ENCODE measurements at regions not wholly inside any gene's neighbourhood (a gene's known extent, or its start where the extent isn't known, plus 50 kb on each side); places are given as distances from the start of the nearest gene placed in this dataset.
A peak's percentile ranks its signal among the peaks of the same experiment; 100 is the strongest.
"Not testable (repeated sequence)": the region's sequence is repeated elsewhere in the genome, so short reads cannot be mapped to it uniquely, and the experiment has no call there.

DNA sequence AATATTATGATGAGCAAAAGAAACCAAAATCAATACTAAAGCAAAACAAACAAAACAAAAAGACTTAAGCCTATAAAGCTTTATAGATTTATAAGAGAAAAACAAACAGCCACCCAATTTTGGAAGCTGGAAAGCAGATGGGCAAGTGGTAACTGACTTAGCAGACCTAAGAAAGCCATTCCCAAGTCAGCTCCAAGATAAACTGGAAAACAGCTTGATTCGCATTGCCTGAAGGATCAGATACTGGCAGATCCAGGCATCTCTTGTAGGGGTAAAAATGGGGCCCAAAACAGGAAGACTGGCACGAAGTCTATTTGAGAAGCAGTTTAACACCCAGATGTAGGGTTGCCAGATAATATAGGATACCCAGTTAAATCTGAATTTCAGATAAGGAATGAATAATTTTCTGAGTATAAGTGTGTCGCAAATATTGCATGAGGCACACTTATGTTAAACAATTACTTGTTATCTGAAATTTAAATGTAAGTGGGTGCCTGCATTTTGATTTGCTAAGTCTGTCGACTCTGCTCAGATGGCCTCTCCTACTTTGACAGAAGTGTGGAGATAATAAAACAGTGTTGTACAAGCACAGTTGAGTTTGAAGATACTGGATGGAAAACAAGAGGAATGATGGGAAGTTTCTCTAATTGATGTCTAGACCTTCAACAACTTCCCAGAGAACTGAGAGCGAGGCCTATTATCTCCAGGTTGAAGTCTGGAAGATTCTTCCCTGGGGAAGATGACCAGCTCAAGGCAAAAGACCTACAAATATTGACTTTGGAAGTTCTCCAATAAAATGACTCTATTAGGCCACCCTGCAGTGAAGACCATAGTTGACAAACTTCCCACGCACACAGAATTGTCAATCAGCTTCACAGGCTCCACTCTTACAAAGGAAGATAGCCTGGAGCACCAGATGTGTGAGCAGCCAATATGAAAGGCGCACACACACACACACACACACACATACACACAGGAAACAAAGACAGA is 113.4 kb downstream of the FAM50B start:
- DNase-seq: no peak

- no peak for DNase-seq
Measured at GRCh38 chr6:3963426-3963825, 114.3 kb downstream of the FAM50B start.

GRCh38 chr6:3965071-3965718 is 113.7 kb downstream of the FAM217A start:
- DNase-seq: no peak

GRCh38 chr6:3966426-3966825 is 112.5 kb downstream of the FAM217A start:
- DNase-seq: no peak

DNA sequence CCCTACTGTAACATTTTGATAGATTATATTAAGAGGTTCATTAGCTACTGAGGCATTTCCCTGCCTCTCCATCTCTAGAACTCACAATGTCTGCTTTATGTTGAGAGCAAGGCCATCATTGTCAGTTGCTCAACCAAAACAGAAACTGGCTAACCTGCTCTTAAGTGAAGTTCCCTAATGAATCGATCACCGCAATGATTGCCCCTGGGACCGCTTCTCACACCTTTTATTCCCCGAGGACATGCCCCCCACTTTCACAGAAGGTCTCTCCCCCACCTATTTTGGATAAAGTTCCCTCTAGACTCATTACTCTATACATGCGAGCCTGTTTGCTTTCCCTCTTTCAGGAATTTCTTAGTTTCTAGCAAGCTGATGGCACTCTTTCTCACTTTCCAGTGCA is 108.8 kb downstream of the FAM217A start:
- no peak for DNase-seq

- not testable (repeated sequence) for DNase-seq
Measured at GRCh38 chr6:3973152-3973551, 105.8 kb downstream of the FAM217A start.

GRCh38 chr6:3977875-3978711 is 100.8 kb downstream of the FAM217A start:
- peak; percentile 7 for DNase-seq

GRCh38 chr6:3978966-3979365 is 100.0 kb downstream of the FAM217A start:
- not testable (repeated sequence) for DNase-seq

- DNase-seq: no peak
Measured at GRCh38 chr6:3981917-3982316, 97.0 kb downstream of the FAM217A start.

GRCh38 chr6:3983778-3984177 is 95.2 kb downstream of the FAM217A start:
- no peak for DNase-seq

DNA sequence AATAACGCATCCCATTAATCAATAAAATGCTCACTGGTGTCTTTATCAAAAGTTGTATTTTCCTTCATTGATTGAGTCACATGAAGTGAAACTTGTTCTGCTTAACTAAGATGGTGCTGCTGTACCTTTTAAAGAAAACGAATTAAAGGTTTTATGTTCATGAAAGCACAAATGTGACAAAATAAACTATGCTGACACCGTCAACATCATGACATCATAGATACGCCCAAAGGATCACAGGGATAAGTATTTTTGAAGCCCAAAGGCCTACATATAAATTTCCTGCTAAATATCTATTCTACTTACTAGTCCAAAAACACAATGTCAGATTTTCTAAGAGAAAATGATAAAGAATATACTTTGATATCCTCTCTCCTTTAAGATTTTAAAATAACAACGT is 94.4 kb downstream of the FAM217A start:
- no peak for DNase-seq

DNA sequence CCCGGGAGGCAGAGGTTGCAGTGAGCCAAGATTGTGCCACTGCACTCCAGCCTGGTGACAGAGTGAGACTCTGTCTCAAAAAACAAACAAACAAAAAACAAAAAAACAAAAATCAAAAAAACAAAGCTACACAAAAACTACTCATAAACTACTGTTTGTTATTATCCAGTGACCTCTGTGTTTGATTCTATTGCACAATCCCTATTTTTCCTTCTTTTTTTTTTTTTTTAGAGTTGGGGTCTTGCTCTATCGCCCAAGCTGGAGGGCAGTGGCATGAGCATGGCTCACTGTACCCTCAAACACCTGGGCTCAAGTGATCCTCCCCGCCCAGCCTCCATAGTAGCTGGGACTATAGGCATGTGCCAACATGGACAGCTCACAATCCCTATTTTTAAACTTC is 92.7 kb downstream of the FAM217A start:
- no peak for DNase-seq

DNA sequence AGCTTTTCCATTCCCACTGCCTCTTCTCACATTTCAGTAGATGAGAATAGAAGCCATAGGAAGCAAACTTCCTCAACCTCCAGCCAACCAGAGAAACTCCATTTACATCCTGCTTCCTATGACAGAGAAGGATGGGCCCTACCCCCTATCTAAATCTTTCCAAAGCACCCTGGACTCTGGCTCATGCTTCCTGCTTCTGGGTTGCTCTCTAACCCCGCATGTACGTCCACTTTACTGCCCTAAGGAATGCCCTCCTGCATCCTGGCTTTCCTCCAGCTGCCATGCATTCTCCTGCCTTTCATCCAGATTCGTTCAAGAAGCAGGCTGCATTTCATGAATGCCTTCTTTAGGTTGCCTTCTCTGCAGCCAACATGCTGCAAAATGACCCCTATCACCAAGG is 91.9 kb downstream of the FAM217A start:
- DNase-seq: no peak

GRCh38 chr6:3987576-3987975 is 91.4 kb downstream of the FAM217A start:
- DNase-seq: no peak

DNA sequence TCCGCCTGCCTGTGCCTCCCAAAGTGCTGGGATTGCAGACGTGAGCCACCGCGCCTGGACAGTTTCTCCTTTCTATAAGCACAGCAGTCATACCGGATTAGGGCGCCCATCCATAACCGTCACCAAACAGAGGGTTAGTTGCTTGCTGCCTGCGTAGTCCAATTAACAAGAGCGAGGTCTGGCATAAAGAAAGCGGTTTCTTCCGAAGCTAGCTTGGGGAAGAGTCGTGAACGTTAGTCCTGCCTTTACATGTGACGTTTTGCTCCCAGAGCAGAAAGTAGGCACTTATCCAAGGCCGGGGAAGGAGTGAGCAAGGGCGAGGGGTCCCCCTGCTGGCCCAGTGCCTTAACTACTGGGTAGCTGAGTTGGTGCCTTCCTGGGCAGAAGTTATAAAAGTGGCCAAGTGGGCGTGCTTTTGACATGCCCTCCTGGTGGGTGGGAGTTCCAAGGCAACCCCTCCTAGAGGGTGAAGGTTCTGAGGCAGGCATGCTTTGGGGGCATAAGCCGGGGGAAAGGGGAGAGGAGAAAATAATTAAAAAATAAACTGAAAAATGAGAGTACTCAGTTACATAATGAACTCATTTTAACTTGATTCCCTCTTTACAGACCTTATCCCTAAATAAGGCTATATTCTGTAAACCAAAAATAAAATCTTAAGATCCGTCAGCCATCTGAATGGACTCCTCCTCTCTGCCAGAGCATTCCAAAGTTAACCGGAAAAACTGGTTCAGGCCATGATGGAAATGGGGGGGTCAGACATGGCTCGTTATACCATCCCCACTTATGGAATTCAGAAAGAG is 88.0 kb downstream of the FAM217A start:
- peak; percentile 58 for DNase-seq

DNA sequence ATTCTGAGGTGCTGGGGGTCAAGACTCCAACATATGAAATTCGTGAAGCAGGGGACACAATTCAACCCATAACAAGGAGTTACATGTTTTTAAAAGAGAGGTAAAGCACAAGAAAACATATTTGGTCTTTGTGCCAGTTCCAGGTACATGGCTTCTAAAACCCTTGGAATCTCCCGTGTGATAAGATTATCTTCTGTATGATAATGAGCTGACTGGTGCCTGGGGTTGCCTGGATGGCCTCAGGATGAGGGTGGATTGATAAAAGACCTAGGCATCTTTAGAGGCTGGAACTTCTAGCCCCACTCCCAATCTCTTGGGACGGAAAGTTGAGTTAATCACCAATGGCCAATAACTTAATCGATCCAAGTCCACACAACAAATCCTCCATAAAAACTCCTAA is 87.0 kb downstream of the FAM217A start:
- DNase-seq: no peak

- no peak for DNase-seq
Measured at GRCh38 chr6:3996349-3996748, 82.6 kb downstream of the FAM217A start.

GRCh38 chr6:3997177-3997770 is 81.7 kb downstream of the FAM217A start:
- no peak for DNase-seq

DNA sequence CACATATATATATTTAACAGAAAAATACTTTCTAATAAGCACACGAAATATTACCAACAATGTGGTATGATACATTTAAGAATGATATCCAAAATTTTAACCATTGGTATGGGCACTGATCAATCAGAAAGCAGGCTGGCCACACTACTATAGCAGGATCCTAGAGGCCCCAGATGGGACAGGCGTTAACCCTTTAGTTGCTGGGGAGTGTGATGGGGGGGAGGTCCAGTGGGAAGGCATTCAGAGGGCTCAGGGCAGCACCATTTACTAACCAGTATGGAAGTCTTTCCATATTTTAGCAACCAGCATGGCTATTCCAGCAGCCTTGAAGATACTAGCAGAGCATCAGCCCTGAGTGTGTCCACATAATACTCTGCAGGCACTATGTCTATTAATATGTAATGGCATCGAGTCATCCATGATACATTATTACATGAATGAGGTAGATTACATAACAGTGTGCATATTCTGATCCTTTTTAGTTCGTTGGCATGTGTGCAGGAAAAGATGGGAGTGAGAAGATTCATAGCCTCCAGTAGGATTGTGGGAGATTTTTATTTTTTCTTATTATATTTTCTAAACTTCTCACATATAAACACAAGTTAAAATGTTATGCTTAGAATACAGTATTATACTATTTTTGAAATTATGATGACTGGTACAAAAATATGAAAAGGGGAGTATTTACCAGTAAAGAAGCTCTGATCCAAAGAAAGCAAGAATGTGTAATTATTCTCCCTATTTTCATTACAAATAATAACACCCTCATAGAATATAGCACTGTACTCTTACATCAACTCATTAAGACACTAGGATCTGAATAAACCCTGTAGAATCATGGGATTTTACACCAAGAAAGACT is 78.9 kb downstream of the FAM217A start:
- DNase-seq: no peak

- no peak for DNase-seq
Measured at GRCh38 chr6:4004249-4004648, 74.7 kb downstream of the FAM217A start.

Data from effector CD4-positive, alpha-beta T cell (primary cell).